Fibroblast of skin of abdomen (primary cell): ENCODE measurements at regions not wholly inside any gene's neighbourhood (a gene's known extent, or its start where the extent isn't known, plus 50 kb on each side); places are given as distances from the start of the nearest gene placed in this dataset.
"Not testable (repeated sequence)": the region's sequence is repeated elsewhere in the genome, so short reads cannot be mapped to it uniquely, and the experiment has no call there.

Experiments used
- DNase-seq: peaks from one replicate; pipeline ENCODE4 v3.0.0-alpha.2; 2013

- DNase-seq = not testable (repeated sequence)
These were observed 180.8 kb upstream of the GALNT15 start for GRCh38 chr3:15993660-15994059.

DNA sequence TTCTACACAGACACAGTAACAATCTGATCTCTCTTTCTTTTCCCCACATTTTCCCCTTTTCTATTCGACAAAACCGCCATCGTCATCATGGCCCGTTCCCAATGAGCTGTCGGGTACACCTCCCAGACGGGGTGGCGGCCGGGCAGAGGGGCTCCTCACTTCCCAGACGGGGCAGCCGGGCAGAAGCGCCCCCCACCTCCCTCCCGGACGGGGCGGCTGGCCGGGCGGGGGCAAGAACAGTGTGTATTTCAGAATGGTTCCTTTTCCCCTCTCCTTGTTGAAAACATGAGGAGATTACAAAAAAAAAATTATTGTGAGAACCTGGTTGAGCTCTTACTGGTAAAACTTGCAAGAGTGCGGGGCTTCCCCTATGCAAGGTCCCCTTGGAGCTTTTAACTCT is 178.0 kb upstream of the GALNT15 start:
- not testable (repeated sequence) for DNase-seq

DNA sequence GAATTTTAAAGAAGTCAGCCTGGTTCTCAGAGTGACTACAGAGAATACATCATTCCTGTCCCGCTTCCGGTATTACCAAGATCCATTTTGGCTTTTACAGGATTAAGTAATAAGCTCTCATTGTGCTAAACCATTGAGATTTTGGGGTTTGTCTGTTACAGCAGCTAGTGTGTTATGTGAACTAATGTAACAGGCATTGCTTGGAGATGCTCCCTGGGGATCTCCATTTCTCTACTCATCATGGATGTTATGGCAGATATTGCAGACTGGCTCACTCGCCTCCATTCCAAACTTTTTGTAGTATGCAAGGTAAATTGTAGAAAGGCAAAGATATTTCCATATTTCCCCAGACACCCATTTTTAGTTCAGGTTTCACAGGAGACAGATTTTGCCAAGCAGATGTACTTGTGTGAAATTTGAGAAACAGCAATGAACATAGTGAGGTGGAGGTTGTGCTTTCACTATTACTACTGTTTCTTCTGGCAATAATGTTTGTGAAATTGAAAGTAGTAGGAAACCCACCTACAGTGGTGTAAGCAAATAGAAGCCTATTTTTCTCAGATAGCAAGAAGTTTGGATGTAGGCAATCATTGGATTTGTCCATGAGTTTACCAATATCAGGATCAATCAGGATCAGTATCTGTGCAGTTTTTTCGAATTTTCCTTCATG is 177.1 kb upstream of the GALNT15 start:
- DNase-seq = no peak

DNA sequence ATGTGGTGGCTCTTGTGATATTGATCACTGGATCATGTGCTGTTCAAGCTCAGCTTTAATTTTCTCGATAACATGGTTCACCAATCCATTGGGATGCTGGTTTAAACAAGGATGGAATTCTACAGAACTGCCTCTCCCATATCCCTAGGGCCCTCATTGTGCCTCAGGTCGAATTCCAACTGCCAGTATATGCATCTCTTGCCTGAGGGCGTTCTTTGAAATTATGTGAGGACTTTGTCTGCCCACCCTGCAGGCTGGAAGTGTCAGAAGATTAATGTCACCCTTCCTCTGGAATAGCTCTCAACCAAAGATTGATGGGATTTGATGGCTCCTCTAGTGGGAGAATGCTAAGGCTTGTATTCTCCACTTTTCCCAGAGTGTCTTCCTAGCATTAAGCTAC is 175.6 kb upstream of the GALNT15 start:
- no peak for DNase-seq

GRCh38 chr3:16004812-16005211 is 169.7 kb upstream of the GALNT15 start:
- no peak for DNase-seq

- DNase-seq = peak; percentile 72
These were observed 163.1 kb upstream of the GALNT15 start for GRCh38 chr3:16011376-16011775.

GRCh38 chr3:16012086-16012485 is 162.4 kb upstream of the GALNT15 start:
- peak; percentile 84 for DNase-seq

DNA sequence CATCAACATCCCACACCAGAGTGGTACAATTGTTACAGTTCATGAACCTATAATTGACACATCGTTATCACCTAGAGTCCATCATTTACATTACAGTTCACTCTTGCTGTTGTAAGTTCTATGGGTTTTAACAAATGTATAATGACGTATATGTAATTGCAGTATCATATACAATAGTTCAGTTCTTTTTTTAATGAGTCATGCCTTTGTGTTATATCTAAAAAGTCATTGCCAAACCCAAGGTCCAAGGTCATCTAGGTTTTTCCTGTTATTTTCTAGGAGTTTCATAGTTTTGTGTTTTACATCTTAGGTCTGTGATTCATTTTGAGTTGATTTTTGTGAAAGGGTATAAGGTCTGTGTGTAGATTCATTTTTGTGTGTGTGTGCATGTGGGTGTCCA is 160.9 kb upstream of the GALNT15 start:
- peak; percentile 39 for DNase-seq

DNA sequence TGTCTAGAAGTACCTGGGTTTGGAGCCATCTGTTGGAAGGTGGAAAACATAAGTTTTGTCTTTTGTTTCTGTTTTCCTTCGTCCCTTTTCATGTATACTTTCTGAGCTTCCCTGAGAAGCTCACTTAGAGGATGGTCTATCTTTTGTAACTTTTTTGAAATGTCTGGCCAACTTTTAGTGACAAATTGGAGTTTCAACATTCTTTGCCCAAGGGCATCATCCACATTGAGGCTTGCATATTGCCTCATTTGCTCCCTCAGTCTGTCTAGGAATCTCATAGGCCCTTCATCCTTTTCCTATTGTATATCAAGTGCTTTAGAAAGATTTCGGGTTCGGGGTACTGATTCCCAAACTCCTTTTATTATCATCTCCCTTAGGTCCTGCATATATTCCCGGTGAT is 152.7 kb upstream of the GALNT15 start:
- DNase-seq = not testable (repeated sequence)

- not testable (repeated sequence) for DNase-seq
These were observed 150.6 kb upstream of the GALNT15 start for GRCh38 chr3:16023881-16024280.

- no peak for DNase-seq
These were observed 149.9 kb upstream of the GALNT15 start for GRCh38 chr3:16024548-16024947.

DNA sequence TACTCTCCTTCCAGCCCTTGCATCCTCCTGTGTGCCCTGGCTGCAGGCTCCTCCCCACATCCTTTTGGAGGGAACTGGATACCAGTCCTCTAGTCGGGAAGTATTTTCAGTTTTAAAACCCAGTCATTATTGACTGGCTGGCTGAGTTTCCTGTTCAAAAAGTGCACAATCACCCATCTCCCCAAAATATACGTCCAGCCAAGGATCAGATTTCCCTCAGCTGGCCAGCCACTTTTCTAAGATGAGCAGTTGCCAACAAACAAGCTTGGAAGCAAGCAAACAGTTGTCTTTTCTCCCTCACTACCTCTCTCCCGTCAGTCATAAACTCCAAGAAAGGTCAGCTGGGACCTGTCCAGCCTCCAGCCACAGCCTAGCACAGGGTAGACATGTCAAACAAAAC is 147.7 kb upstream of the GALNT15 start:
- DNase-seq = no peak

- DNase-seq = peak; percentile 91
These were observed 145.9 kb upstream of the GALNT15 start for GRCh38 chr3:16028604-16029003.

DNA sequence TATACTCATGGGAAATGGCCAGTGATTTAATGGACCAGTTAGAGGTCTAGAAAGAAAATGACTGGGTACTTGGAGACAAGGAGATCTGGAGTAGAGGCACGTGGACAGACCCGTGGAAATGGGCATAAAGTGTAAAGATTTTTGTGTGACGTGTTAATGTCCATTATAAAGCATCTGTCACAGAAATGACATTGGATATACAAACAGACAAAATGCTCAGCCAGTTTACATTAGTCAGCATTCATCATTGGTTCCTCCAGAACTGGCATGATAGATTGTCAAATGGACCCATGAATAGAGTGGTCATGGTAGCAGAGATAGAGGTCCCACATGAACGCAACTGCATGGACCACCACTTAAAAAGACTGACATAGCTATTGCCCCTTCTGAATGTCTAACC is 144.1 kb upstream of the GALNT15 start:
- DNase-seq = no peak

- DNase-seq = no peak
These were observed 143.0 kb upstream of the GALNT15 start for GRCh38 chr3:16031434-16031833.

DNA sequence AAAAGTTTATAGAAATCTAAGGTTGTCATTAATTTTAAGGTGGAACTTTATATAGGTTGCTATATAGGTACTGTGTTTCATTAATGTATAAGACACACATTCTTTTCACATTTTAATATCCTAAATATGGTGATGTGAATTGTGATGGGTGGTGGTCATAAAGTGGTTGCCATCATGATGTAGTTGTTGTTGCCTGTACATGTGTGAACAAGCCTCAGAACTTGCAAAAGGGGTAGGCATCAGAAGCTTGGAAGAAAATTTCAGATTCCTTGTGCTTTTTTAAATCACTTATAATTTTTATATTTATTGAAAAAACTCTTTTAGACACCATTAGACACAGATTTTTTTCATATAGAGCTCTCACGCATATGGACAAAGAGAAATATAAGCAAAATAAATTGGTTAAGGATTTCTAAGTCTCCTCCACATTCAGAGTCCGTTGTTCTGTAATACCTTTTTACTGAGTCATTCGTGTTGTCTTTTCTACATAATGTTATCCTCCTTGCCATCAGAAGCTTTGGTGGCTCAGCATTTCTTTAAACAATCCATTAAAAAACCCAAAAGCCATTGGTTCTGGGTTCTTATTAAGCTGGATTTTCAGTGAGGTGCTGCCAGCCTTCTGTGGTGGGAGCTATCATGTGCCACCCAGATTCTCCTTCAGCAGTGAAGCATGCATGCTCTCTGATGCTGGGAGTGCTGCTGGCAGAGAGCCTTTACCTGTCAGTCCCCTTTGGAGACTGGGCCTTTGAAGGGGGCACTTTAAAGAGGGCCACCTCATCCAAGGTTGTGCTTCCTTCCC is 140.4 kb upstream of the GALNT15 start:
- DNase-seq = peak; percentile 60

GRCh38 chr3:16040991-16041390 is 133.5 kb upstream of the GALNT15 start:
- DNase-seq = no peak

DNA sequence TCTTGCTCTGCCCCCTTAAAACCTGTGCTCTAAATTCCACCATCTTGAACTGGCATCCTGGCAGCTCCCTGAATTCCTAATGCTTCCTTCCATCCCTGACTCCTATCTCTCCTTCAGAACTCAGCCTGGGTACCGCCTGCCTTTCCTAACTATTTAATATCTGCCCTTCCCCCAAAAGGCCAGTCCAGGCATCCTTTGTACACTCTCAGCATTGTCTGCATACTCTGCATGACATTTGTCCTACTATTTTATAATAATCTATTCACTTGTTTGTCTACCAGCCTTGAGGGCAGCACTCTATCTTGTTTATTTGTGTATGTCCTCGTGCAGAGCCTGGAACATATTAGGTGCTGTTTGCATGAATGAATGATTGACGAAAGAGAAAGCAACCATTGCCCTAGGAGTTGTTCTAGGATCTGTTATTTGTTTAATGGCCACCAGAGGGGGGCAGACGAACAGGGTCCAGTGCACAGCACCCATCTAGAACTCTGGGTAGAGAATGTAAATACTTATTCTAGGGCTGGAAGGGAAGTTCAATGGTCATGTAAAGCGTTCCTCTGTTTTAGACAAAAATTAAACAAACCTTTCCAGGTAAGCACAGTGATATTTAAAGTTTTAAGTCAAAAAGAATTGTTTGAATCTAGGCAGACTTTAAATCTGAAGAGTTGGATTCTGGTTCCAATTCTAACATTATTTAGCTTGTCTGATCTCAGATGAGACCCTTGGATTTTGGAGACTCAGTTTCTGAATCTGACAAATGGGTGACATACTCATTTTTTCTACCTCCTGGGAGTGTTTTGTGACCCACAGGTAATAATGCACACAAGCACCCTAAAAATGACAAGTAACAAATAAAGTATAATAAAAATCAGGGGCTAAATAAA is 125.8 kb upstream of the GALNT15 start:
- DNase-seq = peak; percentile 81

GRCh38 chr3:16050641-16051467 is 123.6 kb upstream of the GALNT15 start:
- DNase-seq = peak; percentile 56

DNA sequence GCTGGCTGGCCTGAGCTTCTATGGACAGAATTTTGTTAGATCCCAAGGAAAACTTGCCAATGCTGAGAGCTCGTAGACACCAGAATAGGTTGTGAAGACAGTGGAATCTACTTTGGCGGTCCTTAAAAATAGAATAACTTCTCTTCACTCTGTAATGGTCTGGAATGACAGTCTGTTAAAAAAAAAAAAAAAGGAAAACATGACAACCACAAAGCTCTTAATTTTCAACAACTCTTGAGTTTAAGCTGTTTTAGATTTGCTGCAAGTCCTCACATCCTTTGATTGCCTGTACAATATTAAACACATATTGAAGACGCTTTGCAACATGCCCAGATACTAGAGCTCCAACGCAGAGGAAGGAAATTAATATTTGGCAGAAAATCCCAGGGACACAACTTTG is 122.8 kb upstream of the GALNT15 start:
- DNase-seq = peak; percentile 67

- DNase-seq = no peak
These were observed 121.5 kb upstream of the GALNT15 start for GRCh38 chr3:16052964-16053363.

DNA sequence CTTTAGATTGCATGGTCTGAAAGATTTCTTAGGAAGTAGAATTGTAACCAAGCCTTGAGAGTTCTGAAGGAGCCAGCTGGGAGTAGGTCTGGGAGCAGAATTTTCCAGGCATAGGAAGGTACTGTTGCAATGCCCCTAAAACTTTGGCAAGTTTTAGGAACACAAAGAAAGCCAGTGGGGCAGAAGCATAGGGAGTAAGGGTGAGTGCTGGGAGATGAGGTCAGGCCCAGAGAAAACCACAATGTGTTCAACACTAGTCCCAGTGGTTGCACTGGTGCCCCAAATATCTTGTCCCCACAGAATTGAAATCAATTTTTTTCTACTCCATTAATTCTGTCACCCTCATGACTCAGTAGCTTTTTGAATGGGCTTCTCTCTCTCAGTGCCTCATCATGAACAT is 120.7 kb upstream of the GALNT15 start:
- no peak for DNase-seq
